GM12891 (cell line): ENCODE measurements at regions not wholly inside any gene's neighbourhood (a gene's known extent, or its start where the extent isn't known, plus 50 kb on each side); places are given as distances from the start of the nearest gene placed in this dataset.

Source experiments
- POLR2A ChIP-seq: IDR thresholded peaks from 2 replicates; pipeline ENCODE4 v1.6.1; 2011; ENCODE audit warnings: low read depth, low read length, control low read depth
- POLR2AphosphoS5 ChIP-seq: IDR thresholded peaks from 2 replicates; pipeline ENCODE4 v1.6.1; 2011; ENCODE audit warnings: low read depth, low read length, control low read depth
- SPI1 ChIP-seq: IDR thresholded peaks from 2 replicates; pipeline ENCODE4 v1.6.1; 2011; ENCODE audit warnings: low read depth, low read length, control low read depth
- TAF1 ChIP-seq: IDR thresholded peaks from 2 replicates; pipeline ENCODE4 v1.6.1; 2011; ENCODE audit warnings: low read depth, low read length, control low read depth

GRCh38 chr2:5546181-5546580 is 146.0 kb upstream of the SOX11 start:
- TF ChIP-seq POLR2AphosphoS5 = no peak
- TF ChIP-seq POLR2A = no peak
- no peak for TF ChIP-seq TAF1
- no peak for TF ChIP-seq SPI1
